ENCODE measurements at regions not wholly inside any gene's neighbourhood (a gene's known extent, or its start where the extent isn't known, plus 50 kb on each side); places are given as distances from the start of the nearest gene placed in this dataset.

DNA sequence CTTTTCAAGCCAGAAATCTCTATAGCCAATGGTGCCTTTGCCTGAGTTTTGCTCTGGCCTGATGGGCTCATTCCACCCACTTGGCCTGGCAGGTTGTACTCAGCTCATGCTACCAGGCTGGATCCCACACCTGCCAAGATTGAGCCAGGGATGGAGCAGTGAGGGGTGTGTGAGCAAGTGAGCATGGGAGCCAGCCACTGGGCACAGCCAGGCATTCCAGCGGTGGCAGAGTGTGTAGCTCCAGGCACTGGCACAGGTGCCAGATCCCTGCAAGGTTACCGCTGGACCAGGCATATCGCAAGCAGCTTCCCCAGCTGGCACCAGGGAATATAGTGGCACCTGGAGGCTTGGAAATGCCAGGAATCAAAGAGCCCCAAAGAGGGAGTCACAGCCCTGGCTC is 2395.6 kb upstream of the C9orf72 start:
- CTCF ChIA-PET: no interaction called here

DNA sequence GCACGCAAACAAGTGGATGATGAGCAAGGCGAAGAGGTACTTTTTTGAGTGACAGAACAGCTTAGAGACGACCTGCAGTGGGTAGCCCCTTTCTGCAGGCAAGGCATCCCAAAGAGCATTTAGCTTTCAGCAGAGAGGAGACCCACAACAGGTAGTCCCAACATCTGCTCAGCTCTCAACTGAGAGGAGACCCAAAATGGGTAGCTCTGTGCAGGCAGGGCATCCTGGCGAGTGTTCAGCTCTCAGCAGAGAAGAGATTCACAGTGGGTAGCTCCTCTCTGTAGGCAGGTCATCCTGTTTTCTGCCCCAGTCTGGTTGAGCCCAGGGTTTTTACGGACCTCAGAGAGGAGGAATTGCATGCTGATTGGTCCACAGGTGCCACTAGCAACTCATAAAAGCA is 2396.1 kb upstream of the C9orf72 start:
- Histone ChIP-seq H3K36me3 (ENCODE audit: low read depth) (no peaks in the 10 kb centered on the region), H2AFZ (no peak overlapping the region), H3K4me3 (no peak overlapping the region), H3K27me3 (ENCODE audit: insufficient read depth, low read depth) (no peaks in the 10 kb centered on the region), H3K79me2 (ENCODE audit: low read depth) (no peaks in the 10 kb centered on the region), H3K4me2 (no peak overlapping the region), H3K9me2 (ENCODE audit: insufficient read depth) (no peaks in the 10 kb centered on the region; the same call in 1 of the 2 replicates), H3K27ac (no peak overlapping the region), H4K20me1 (ENCODE audit: insufficient read depth) (no peaks in the 10 kb centered on the region), H3K9me3 (ENCODE audit: insufficient read depth, low read depth) (no peaks in the 10 kb centered on the region), H3K4me1 (replicated peaks; ENCODE audit: insufficient read depth) (no peaks in the 10 kb centered on the region), H3F3A (ENCODE audit: insufficient read depth, low read depth) (no peaks in the 10 kb centered on the region)
- TF ChIP-seq EZH2 (IDR thresholded peaks at IDR 0.05; ENCODE audit: low read depth): no peak
- TF ChIP-seq, protein P1, sequence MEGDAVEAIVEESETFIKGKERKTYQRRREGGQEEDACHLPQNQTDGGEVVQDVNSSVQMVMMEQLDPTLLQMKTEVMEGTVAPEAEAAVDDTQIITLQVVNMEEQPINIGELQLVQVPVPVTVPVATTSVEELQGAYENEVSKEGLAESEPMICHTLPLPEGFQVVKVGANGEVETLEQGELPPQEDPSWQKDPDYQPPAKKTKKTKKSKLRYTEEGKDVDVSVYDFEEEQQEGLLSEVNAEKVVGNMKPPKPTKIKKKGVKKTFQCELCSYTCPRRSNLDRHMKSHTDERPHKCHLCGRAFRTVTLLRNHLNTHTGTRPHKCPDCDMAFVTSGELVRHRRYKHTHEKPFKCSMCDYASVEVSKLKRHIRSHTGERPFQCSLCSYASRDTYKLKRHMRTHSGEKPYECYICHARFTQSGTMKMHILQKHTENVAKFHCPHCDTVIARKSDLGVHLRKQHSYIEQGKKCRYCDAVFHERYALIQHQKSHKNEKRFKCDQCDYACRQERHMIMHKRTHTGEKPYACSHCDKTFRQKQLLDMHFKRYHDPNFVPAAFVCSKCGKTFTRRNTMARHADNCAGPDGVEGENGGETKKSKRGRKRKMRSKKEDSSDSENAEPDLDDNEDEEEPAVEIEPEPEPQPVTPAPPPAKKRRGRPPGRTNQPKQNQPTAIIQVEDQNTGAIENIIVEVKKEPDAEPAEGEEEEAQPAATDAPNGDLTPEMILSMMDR (conservative IDR thresholded peaks at IDR 0.05): no peak
- DNase-seq: no peak
- POLR2A ChIA-PET (ENCODE audit: unreplicated experiment): no interaction called here
- CTCF ChIA-PET: no interaction called here
- intact Hi-C loops (cut with micrococcal nuclease; ENCODE audit: unreplicated experiment): no loop called here
- BruUV-seq (replicated peaks): no TSS peak

More for the DNA sequence above, 2395.6 kb upstream of the C9orf72 start:
- TF ChIP-seq, protein P1 (conservative IDR thresholded peaks at IDR 0.05): no peak
- no peak for TF ChIP-seq EZH2 (IDR thresholded peaks at IDR 0.05; ENCODE audit: low read depth)
- Histone ChIP-seq H2AFZ (no peak overlapping the region), H3K27ac (no peak overlapping the region), H3F3A (ENCODE audit: insufficient read depth, low read depth) (no peaks in the 10 kb centered on the region), H3K79me2 (ENCODE audit: low read depth) (no peaks in the 10 kb centered on the region), H3K4me3 (no peak overlapping the region), H3K9me3 (ENCODE audit: insufficient read depth, low read depth) (no peaks in the 10 kb centered on the region), H3K9me2 (ENCODE audit: insufficient read depth) (no peaks in the 10 kb centered on the region; the same call in 1 of the 2 replicates), H3K36me3 (ENCODE audit: low read depth) (no peaks in the 10 kb centered on the region), H3K4me2 (no peak overlapping the region), H3K4me1 (replicated peaks; ENCODE audit: insufficient read depth) (no peaks in the 10 kb centered on the region), H4K20me1 (ENCODE audit: insufficient read depth) (no peaks in the 10 kb centered on the region), H3K27me3 (ENCODE audit: insufficient read depth, low read depth) (no peaks in the 10 kb centered on the region)
- POLR2A ChIA-PET (ENCODE audit: unreplicated experiment): no interaction called here
- BruUV-seq (replicated peaks): no TSS peak
- no peak for DNase-seq
- intact Hi-C loops (cut with micrococcal nuclease; ENCODE audit: unreplicated experiment): no loop called here

DNA sequence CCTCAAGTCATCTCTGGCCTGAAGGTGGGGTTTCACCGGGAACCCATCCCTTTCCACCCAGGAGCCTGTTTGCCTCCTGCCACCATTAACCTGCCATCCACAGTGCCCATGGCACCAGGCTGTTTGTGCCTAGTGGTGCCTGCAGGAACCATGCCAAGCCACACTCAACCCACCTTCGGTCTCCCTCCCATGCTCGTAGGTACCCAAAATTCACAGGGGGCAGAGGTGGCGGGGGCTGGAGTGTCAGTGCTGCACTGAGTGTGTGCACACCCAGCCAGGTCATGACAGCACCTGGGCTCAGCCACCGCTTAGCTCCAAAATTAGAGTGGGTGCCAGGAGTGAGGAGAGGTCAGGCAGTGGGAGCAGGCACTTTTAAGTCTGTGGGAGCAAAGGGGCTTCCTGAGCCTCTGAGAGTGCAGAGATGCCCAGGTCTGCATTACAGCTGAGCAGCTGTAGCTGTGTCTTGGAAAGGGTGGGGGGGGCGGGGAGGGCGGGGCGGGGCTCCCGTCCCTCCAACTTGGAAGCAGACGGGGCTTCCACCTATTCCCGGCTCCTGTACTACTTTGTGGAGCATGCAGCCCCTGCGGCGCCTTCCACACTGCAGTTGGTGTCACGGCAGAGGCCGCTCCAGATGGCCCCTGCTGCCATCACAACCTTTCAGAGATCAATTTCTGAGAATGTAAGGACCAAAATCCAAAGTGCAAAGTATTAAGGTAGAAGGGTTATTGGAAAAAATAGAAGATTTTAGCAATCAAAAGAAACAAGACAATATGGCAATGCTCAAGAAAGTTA is 2396.8 kb upstream of the C9orf72 start:
- Histone ChIP-seq H3K4me3 (no peak overlapping the region), H2AFZ (no peak overlapping the region), H3K9me3 (ENCODE audit: insufficient read depth, low read depth) (no peaks in the 10 kb centered on the region), H3K9me2 (ENCODE audit: insufficient read depth) (no peaks in the 10 kb centered on the region; the same call in 1 of the 2 replicates), H3F3A (ENCODE audit: insufficient read depth, low read depth) (no peaks in the 10 kb centered on the region), H3K4me1 (replicated peaks; ENCODE audit: insufficient read depth) (no peaks in the 10 kb centered on the region), H4K20me1 (ENCODE audit: insufficient read depth) (no peaks in the 10 kb centered on the region), H3K36me3 (ENCODE audit: low read depth) (no peaks in the 10 kb centered on the region), H3K27me3 (ENCODE audit: insufficient read depth, low read depth) (no peaks in the 10 kb centered on the region), H3K79me2 (ENCODE audit: low read depth) (no peaks in the 10 kb centered on the region), H3K4me2 (no peak overlapping the region), H3K27ac (no peak overlapping the region)
- no TSS peak for BruUV-seq (replicated peaks)
- no peak for DNase-seq
- ChIA-PET CTCF (no interaction called here), POLR2A (ENCODE audit: unreplicated experiment) (no interaction called here)
- intact Hi-C loops (cut with micrococcal nuclease; ENCODE audit: unreplicated experiment): no loop called here
- TF ChIP-seq, protein P1 (conservative IDR thresholded peaks at IDR 0.05): no peak
- TF ChIP-seq EZH2 (IDR thresholded peaks at IDR 0.05; ENCODE audit: low read depth): no peak

Data from PC-9 (cell line).